Panc1 (cell line): ENCODE measurements at regions not wholly inside any gene's neighbourhood (a gene's known extent, or its start where the extent isn't known, plus 50 kb on each side); places are given as distances from the start of the nearest gene placed in this dataset.

Experiments
- POLR2AphosphoS5 ChIP-seq: IDR thresholded peaks from 2 replicates; pipeline ENCODE4 v1.6.1; 2012; ENCODE audit warnings: mild to moderate bottlenecking, low read depth, low read length, moderate library complexity
- TF ChIP-seq, protein P1 (sequence below): fragments of 450-650 bp; IDR thresholded peaks from 2 replicates; pipeline ENCODE4 v1.5.1; 2017; ENCODE audit warnings: mild to moderate bottlenecking
- TF ChIP-seq, protein P2 (sequence below), 2 experiments: IDR thresholded peaks; 2 replicates each; pipeline ENCODE4 v1.6.1; 2011 to 2012; ENCODE audit warnings: low read depth in 2 of 2, control low read depth in 1 of 2, low read length in 1 of 2, mild to moderate bottlenecking in 1 of 2, moderate library complexity in 1 of 2; ENCODE audit not compliant: insufficient read depth in 1 of 2

DNA sequence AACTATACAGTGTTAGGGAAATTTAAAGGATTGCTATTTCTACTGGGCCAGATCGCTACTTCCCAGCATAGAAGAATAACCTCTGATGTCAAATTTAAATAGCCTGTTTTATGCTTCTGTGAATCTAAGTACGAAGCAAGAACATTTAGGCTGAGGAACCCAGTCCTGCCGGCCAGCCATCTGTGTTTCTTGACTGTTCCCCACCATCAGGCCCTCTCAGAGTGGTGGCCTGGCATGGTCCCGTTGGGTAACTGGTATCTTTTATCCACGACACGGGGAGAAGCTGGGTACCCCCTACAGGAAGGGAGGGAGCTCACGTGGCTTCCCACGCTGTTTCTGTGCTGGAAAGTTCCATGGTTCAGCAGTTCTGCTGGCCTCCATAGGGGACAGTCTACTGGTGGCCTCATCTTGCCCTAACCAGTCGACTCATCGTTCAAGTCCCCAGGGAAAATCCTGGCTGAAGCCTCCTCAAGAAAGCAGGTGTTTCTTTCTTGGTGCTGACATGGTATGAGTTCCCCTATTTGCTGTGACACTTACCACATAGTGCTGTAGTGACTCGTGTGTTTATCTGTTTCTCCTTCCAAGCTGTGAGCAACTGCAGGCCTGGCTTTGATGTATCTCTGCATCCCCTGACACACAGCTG is 201.7 kb upstream of the NLRP1 start:
- TF ChIP-seq POLR2AphosphoS5 = no peak
- TF ChIP-seq, protein P1, sequence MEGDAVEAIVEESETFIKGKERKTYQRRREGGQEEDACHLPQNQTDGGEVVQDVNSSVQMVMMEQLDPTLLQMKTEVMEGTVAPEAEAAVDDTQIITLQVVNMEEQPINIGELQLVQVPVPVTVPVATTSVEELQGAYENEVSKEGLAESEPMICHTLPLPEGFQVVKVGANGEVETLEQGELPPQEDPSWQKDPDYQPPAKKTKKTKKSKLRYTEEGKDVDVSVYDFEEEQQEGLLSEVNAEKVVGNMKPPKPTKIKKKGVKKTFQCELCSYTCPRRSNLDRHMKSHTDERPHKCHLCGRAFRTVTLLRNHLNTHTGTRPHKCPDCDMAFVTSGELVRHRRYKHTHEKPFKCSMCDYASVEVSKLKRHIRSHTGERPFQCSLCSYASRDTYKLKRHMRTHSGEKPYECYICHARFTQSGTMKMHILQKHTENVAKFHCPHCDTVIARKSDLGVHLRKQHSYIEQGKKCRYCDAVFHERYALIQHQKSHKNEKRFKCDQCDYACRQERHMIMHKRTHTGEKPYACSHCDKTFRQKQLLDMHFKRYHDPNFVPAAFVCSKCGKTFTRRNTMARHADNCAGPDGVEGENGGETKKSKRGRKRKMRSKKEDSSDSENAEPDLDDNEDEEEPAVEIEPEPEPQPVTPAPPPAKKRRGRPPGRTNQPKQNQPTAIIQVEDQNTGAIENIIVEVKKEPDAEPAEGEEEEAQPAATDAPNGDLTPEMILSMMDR = no peak
- TF ChIP-seq, protein P2, sequence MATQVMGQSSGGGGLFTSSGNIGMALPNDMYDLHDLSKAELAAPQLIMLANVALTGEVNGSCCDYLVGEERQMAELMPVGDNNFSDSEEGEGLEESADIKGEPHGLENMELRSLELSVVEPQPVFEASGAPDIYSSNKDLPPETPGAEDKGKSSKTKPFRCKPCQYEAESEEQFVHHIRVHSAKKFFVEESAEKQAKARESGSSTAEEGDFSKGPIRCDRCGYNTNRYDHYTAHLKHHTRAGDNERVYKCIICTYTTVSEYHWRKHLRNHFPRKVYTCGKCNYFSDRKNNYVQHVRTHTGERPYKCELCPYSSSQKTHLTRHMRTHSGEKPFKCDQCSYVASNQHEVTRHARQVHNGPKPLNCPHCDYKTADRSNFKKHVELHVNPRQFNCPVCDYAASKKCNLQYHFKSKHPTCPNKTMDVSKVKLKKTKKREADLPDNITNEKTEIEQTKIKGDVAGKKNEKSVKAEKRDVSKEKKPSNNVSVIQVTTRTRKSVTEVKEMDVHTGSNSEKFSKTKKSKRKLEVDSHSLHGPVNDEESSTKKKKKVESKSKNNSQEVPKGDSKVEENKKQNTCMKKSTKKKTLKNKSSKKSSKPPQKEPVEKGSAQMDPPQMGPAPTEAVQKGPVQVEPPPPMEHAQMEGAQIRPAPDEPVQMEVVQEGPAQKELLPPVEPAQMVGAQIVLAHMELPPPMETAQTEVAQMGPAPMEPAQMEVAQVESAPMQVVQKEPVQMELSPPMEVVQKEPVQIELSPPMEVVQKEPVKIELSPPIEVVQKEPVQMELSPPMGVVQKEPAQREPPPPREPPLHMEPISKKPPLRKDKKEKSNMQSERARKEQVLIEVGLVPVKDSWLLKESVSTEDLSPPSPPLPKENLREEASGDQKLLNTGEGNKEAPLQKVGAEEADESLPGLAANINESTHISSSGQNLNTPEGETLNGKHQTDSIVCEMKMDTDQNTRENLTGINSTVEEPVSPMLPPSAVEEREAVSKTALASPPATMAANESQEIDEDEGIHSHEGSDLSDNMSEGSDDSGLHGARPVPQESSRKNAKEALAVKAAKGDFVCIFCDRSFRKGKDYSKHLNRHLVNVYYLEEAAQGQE (IDR thresholded peaks at IDR 0.05; ENCODE audit: insufficient read depth in 1 of 2, low read depth in 2 of 2, low read length in 1 of 2) = no peak
